GM10248 (cell line): ENCODE measurements at regions not wholly inside any gene's neighbourhood (a gene's known extent, or its start where the extent isn't known, plus 50 kb on each side); places are given as distances from the start of the nearest gene placed in this dataset.

ENCODE experiments used
- CTCF ChIA-PET: fragments of 300-600 bp; sonication (Branson Sonifier 250); formaldehyde crosslinking; extraction: SDS; loops from one replicate; lab custom pipeline; 2021; ENCODE audit warnings: antibody characterized with exemption; lab: Yijun Ruan, JAX
- POLR2A ChIA-PET: fragments of 350-650 bp; sonication (Branson Sonifier 250); formaldehyde crosslinking; extraction: SDS; loops from one replicate; lab custom pipeline; 2020; ENCODE audit warnings: antibody characterized with exemption; lab: Yijun Ruan, JAX
- DNase-seq: peaks from one replicate; pipeline ENCODE4 v3.0.0; 2012; ENCODE audit errors: extremely low spot score
- TF ChIP-seq, protein P1 (sequence below): IDR thresholded peaks from 2 replicates; pipeline ENCODE4 v1.5.1; 2012; ENCODE audit warnings: mild to moderate bottlenecking, low read depth; ENCODE audit errors: extremely low read depth, missing control alignments, control extremely low read depth

- no peak for DNase-seq
- CTCF ChIA-PET, result interaction anchor here (1.1 to 2.3 kb wide), 3 partner anchors 10 to 76 kb away, joined by 3 to 7 read pairs (median 4); no protein-coding TSS in a partner anchor
- TF ChIP-seq, protein P1, sequence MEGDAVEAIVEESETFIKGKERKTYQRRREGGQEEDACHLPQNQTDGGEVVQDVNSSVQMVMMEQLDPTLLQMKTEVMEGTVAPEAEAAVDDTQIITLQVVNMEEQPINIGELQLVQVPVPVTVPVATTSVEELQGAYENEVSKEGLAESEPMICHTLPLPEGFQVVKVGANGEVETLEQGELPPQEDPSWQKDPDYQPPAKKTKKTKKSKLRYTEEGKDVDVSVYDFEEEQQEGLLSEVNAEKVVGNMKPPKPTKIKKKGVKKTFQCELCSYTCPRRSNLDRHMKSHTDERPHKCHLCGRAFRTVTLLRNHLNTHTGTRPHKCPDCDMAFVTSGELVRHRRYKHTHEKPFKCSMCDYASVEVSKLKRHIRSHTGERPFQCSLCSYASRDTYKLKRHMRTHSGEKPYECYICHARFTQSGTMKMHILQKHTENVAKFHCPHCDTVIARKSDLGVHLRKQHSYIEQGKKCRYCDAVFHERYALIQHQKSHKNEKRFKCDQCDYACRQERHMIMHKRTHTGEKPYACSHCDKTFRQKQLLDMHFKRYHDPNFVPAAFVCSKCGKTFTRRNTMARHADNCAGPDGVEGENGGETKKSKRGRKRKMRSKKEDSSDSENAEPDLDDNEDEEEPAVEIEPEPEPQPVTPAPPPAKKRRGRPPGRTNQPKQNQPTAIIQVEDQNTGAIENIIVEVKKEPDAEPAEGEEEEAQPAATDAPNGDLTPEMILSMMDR, result no peak
- POLR2A ChIA-PET, result no interaction called here
These were observed 69.5 kb downstream of the NKX2-1 start for GRCh38 chr14:36450550-36450949.

DNA sequence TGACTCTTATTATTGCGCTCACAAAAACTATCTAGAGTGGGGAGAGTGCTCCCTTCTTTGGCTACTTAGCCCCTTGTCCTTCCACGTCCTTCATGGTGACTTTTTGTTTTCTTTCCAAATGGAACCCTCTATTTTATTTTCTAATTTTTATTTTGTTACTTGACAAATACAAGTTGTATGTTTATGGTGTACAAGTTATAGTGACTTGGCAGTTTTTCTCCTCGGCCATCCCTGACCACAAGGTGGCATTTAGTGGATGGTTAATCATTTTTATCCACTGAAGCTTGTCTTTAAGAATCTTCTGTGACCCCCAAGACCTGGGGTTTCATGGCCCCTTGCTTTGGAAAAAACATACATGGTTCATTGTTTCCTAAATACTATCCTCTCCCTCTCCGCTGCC is 70.1 kb downstream of the NKX2-1 start:
- CTCF ChIA-PET, result interaction anchor here (1.2 to 2.3 kb wide), 2 partner anchors 11 kb away, joined by 4 to 7 read pairs; no protein-coding TSS in a partner anchor
- POLR2A ChIA-PET, result no interaction called here

GRCh38 chr14:36443374-36443773 is 76.7 kb downstream of the NKX2-1 start:
- TF ChIP-seq, protein P1, result no peak
- CTCF ChIA-PET, result interaction anchor here (1.5 kb wide), 1 partner anchor 24 kb away, joined by 3 read pairs; no protein-coding TSS in a partner anchor
- no peak for DNase-seq
- POLR2A ChIA-PET, result no interaction called here

More for the DNA sequence above, 70.1 kb downstream of the NKX2-1 start:
- TF ChIP-seq, protein P1, result no peak
- DNase-seq, result no peak

DNA sequence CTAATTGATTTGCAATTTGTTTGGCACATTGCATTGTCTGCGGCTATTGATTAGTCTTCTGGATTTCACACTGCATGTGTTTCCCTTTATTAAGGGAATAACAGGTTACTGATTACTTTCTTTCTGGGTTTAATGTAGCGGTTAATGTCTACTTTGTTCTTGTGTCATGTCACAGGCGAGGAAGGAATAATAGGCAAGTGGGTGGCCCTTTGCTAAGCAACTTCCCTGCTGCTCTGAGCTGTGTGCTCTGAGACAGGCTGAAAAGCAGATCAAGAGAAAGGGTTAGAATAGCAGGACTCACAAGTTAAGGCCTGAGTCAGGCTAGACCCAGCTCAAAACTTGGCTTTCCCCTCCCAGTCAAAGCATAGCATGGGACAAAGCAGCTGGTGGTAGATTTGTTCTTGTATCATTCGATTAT is 77.2 kb downstream of the NKX2-1 start:
- DNase-seq, result no peak
- ChIA-PET CTCF (interaction anchor here (1.5 kb wide), 1 partner anchor 24 kb away, joined by 3 read pairs; no protein-coding TSS in a partner anchor), POLR2A (no interaction called here)
- TF ChIP-seq, protein P1, result no peak

DNA sequence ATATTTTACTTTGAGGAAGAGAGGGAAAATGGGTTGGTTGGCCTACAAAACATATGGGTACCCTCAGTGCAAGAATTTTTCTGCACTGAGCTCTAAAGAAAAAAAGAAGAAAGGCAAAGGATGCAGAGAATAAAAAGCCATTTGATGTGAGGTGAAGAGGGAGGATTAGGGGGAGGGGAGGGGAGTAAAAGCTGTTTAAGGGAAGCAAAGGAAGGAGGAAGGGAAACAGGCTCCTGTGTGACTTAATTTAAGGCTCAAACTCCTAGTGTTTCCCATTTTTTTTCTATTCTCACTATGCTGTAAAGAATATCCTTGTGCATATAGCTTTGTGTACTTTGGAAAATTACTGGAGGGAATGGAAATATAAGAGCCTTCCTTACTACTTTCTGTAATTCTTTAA is 78.7 kb downstream of the NKX2-1 start:
- ChIA-PET POLR2A (no interaction called here), CTCF (interaction anchor here (1.1 kb wide), 1 partner anchor 10 kb away, joined by 3 read pairs; no protein-coding TSS in a partner anchor)
- TF ChIP-seq, protein P1, result no peak
- DNase-seq, result no peak

DNA sequence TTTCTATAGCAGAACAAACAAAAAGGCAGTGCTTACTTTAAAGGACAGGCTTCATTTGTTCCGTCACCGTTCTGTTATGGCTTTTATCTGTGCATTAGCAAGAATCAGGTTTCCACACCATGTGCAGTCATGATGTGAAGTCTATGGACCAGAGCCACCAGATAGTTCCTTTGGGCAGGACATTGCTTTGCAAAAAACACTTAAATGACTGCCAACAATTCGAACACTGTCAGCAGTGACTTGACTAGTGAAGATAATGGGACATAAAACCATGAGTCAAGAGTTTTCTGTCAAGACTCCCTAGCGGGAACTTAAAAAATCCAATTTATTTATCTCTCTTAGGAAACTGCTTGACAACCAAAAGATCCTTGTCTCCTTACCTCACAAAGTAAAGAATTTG is 80.3 kb downstream of the NKX2-1 start:
- ChIA-PET CTCF (interaction anchor here (2.1 kb wide), 1 partner anchor 11 kb away, joined by 7 read pairs; no protein-coding TSS in a partner anchor), POLR2A (no interaction called here)
- TF ChIP-seq, protein P1, result no peak
- no peak for DNase-seq

DNA sequence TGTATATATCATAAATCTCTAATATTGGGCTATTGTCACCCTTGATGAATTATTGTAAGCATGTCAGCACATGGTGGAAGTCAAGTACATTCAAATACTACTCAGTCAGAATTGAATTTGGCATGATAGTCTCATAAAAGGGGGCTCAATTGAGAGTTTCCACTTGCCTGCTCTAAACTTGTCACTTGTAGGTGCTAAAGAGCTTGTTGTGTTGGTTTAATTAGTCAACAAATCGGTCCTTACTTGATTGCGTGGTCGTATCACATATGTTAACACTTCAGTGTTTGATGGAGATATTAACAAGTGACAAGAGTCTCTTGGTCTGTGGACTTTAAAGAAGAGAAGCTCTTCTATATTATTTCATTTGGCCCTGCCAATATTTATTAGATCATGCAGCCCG is 81.1 kb downstream of the NKX2-1 start:
- no peak for DNase-seq
- CTCF ChIA-PET, result interaction anchor here (1.0 to 2.1 kb wide), 2 partner anchors 12 to 15 kb away, joined by 3 to 7 read pairs; no protein-coding TSS in a partner anchor
- TF ChIP-seq, protein P1, result no peak
- POLR2A ChIA-PET, result no interaction called here
